HG03045 (cell line): ENCODE measurements at regions not wholly inside any gene's neighbourhood (a gene's known extent, or its start where the extent isn't known, plus 50 kb on each side); places are given as distances from the start of the nearest gene placed in this dataset.

Experiments
- ATAC-seq: cut with Tn5 transposase; IDR thresholded peaks from one replicate; pipeline ENCODE4 v1.9.1; 2021; ENCODE audit warnings: mild to moderate bottlenecking, moderate library complexity; ENCODE audit not compliant: unreplicated experiment

GRCh38 chr6:26284537-26285142, 80.4 kb upstream of the BTN3A2 start:
- ATAC-seq: no peak

GRCh38 chr6:26285143-26286134, 79.6 kb upstream of the BTN3A2 start:
- peak; percentile 77 for ATAC-seq

GRCh38 chr6:26286168-26286877, 78.7 kb upstream of the BTN3A2 start:
- ATAC-seq: no peak

GRCh38 chr6:26288155-26288554, 76.8 kb upstream of the BTN3A2 start:
- no peak for ATAC-seq

- no peak for ATAC-seq
These were observed 74.1 kb upstream of the BTN3A2 start for GRCh38 chr6:26290941-26291340.

- no peak for ATAC-seq
These were observed 72.3 kb upstream of the BTN3A2 start for GRCh38 chr6:26292709-26293108.

GRCh38 chr6:26294302-26294701, 70.7 kb upstream of the BTN3A2 start:
- ATAC-seq: no peak

- ATAC-seq: no peak
These were observed 69.1 kb upstream of the BTN3A2 start for GRCh38 chr6:26295691-26296555.

GRCh38 chr6:26296556-26296856, 68.5 kb upstream of the BTN3A2 start:
- ATAC-seq: no peak

- no peak for ATAC-seq
These were observed 67.9 kb upstream of the BTN3A2 start for GRCh38 chr6:26296857-26297648.

GRCh38 chr6:26299286-26300042, 65.5 kb upstream of the BTN3A2 start:
- ATAC-seq: no peak

- no peak for ATAC-seq
These were observed 65.0 kb upstream of the BTN3A2 start for GRCh38 chr6:26300043-26300331.

- no peak for ATAC-seq
These were observed 64.6 kb upstream of the BTN3A2 start for GRCh38 chr6:26300359-26300758.

GRCh38 chr6:26300828-26301227, 64.2 kb upstream of the BTN3A2 start:
- ATAC-seq: no peak

- ATAC-seq: no peak
These were observed 63.4 kb upstream of the BTN3A2 start for GRCh38 chr6:26301638-26302037.

GRCh38 chr6:26302941-26303559, 61.9 kb upstream of the BTN3A2 start:
- ATAC-seq: no peak

GRCh38 chr6:26304213-26304796, 60.7 kb upstream of the BTN3A2 start:
- ATAC-seq: no peak

- peak; percentile 51 for ATAC-seq
These were observed 60.0 kb upstream of the BTN3A2 start for GRCh38 chr6:26304797-26305640.
